ENCODE measurements at regions not wholly inside any gene's neighbourhood (a gene's known extent, or its start where the extent isn't known, plus 50 kb on each side); places are given as distances from the start of the nearest gene placed in this dataset.

GRCh38 chr6:1472643-1473042, 83.3 kb downstream of the FOXF2 start:
- no peak overlapping the region for H3K4ac ChIP-seq (ENCODE audit: low read depth, low read length)
- no peak overlapping the region for H3T11ph ChIP-seq (ENCODE audit: low read length)
- no peaks in the 10 kb centered on the region for H3K23me2 ChIP-seq (ENCODE audit: insufficient read length, low read depth, low read length, poor library complexity, severe bottlenecking)
- no peak overlapping the region for H4K8ac ChIP-seq (replicated peaks; ENCODE audit: insufficient read length, low read depth, low read length)
- no peak overlapping the region for H3K4me2 ChIP-seq (ENCODE audit: insufficient read depth, insufficient read length, low read length)
- H3K79me2 ChIP-seq (ENCODE audit: insufficient read depth, low read length) = no peaks in the 10 kb centered on the region
- no peak overlapping the region for H4K91ac ChIP-seq (ENCODE audit: insufficient read length, low read depth, low read length)
- Mint-ChIP-seq H3K4me1 (peaks cover 18 to 24% of the 10 kb centered on the region in 2 experiments), H3K4me3 (no peak overlapping the region), H3K36me3 (ENCODE audit: insufficient read depth in 1 of 3, low read depth in 3 of 3) (no peaks in the 10 kb centered on the region), H3K27ac (no peak overlapping the region), H3K27me3 (ENCODE audit: low read depth) (peaks cover 6% of the 10 kb centered on the region; the same call in 1 of the 2 replicates), H3K9me3 (no peaks in the 10 kb centered on the region)
- H2AK5ac ChIP-seq (ENCODE audit: insufficient read length, low read length) = no peak overlapping the region
- H3K23ac ChIP-seq (ENCODE audit: insufficient read length, low read depth, low read length) = no peak overlapping the region
- H4K5ac ChIP-seq (ENCODE audit: insufficient read length, low read depth, low read length) = no peak overlapping the region
- peaks cover 2% of the 10 kb centered on the region; the same call in 1 of the 2 replicates for H3K4me1 ChIP-seq (ENCODE audit: insufficient read depth, low read length)
- no peak for DNase-seq
- no peak for TF ChIP-seq CTCF (conservative IDR thresholded peaks at IDR 0.05)
- H2AFZ ChIP-seq (ENCODE audit: low read length) = no peak overlapping the region
- no peak overlapping the region for H3K9ac ChIP-seq (ENCODE audit: extremely low read depth, insufficient read length, low read length)
- H2BK120ac ChIP-seq (ENCODE audit: low read depth, low read length, poor library complexity, severe bottlenecking) = no peak overlapping the region
- H3K14ac ChIP-seq (ENCODE audit: insufficient read depth, low read length) = no peak overlapping the region
- no peak overlapping the region for H2BK5ac ChIP-seq (ENCODE audit: insufficient read length, low read length)
- no peaks in the 10 kb centered on the region for H3K9me3 ChIP-seq (ENCODE audit: control insufficient read depth, low read depth, low read length)
- no peaks in the 10 kb centered on the region for H3K79me1 ChIP-seq (ENCODE audit: insufficient read depth, low read depth, low read length, poor library complexity, severe bottlenecking)
- no peak overlapping the region for H2BK20ac ChIP-seq (ENCODE audit: low read depth, low read length, poor library complexity, severe bottlenecking)
- no peak overlapping the region for H2BK15ac ChIP-seq (ENCODE audit: low read depth, low read length)
- no peaks in the 10 kb centered on the region for H4K20me1 ChIP-seq (ENCODE audit: control insufficient read depth, insufficient read depth, insufficient read length)
- no peaks in the 10 kb centered on the region for H3K27me3 ChIP-seq (ENCODE audit: insufficient read depth, low read length)
- no peak overlapping the region for H3K56ac ChIP-seq (ENCODE audit: insufficient read length, low read depth, low read length)
- no peak overlapping the region for H2BK12ac ChIP-seq (ENCODE audit: insufficient read length, low read depth, low read length)
- no peak overlapping the region for H3K18ac ChIP-seq (ENCODE audit: insufficient read length, low read depth, low read length)
- no peak overlapping the region for H3K27ac ChIP-seq (ENCODE audit: insufficient read length, low read depth, low read length)

Measured in H9 (cell line).